Keratinocyte (primary cell): ENCODE measurements at regions not wholly inside any gene's neighbourhood (a gene's known extent, or its start where the extent isn't known, plus 50 kb on each side); places are given as distances from the start of the nearest gene placed in this dataset.

Source experiments
- EZH2 ChIP-seq: IDR thresholded peaks from one replicate; pipeline ENCODE4 v1.6.1; 2012; ENCODE audit warnings: inconsistent platforms, mild to moderate bottlenecking, low read length, moderate library complexity
- TF ChIP-seq, protein P1 (sequence below), 3 experiments: IDR thresholded peaks in 1 of 3; conservative IDR thresholded peaks in 1 of 3; optimal IDR thresholded peaks in 1 of 3; 2 replicates in 2 of 3; 3 replicates in 1 of 3; pipeline versions ENCODE3 to v1.5.1; 2011; ENCODE audit warnings: low read length in 3 of 3, mild to moderate bottlenecking in 3 of 3, moderate library complexity in 2 of 3, control low read depth in 1 of 3, inconsistent platforms in 1 of 3; ENCODE audit not compliant: insufficient read depth in 2 of 3; ENCODE audit errors: extremely low read depth in 1 of 3

DNA sequence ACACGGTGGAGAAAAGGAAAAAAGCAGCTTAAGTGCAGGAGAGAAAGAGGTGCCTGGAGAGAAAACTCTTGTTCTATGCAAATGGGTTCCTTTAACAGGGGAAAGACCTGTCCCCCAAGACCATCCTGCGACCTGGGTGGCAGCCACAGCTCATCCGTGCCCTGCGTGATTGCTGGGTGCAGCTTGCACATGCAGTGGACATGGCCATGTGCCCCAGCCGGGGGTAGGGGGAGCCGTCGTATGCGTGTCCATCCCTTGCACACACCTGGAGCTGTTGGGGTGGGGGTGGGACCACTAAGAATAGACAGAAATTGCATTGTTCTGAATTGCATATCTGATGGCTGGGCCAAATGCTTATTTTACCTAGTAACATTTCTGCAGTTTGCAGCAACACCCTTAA lies 171.9 kb downstream of the GUCY2F start:
- no peak for TF ChIP-seq EZH2
- TF ChIP-seq, protein P1, sequence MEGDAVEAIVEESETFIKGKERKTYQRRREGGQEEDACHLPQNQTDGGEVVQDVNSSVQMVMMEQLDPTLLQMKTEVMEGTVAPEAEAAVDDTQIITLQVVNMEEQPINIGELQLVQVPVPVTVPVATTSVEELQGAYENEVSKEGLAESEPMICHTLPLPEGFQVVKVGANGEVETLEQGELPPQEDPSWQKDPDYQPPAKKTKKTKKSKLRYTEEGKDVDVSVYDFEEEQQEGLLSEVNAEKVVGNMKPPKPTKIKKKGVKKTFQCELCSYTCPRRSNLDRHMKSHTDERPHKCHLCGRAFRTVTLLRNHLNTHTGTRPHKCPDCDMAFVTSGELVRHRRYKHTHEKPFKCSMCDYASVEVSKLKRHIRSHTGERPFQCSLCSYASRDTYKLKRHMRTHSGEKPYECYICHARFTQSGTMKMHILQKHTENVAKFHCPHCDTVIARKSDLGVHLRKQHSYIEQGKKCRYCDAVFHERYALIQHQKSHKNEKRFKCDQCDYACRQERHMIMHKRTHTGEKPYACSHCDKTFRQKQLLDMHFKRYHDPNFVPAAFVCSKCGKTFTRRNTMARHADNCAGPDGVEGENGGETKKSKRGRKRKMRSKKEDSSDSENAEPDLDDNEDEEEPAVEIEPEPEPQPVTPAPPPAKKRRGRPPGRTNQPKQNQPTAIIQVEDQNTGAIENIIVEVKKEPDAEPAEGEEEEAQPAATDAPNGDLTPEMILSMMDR (optimal IDR thresholded peaks at IDR 0.05 in 1 of 3, IDR thresholded peaks at IDR 0.05 in 1 of 3, conservative IDR thresholded peaks at IDR 0.05 in 1 of 3; ENCODE audit: extremely low read depth in 1 of 3, insufficient read depth in 2 of 3, low read length in 3 of 3) = no peak
